ENCODE measurements at regions not wholly inside any gene's neighbourhood (a gene's known extent, or its start where the extent isn't known, plus 50 kb on each side); places are given as distances from the start of the nearest gene placed in this dataset.

DNA sequence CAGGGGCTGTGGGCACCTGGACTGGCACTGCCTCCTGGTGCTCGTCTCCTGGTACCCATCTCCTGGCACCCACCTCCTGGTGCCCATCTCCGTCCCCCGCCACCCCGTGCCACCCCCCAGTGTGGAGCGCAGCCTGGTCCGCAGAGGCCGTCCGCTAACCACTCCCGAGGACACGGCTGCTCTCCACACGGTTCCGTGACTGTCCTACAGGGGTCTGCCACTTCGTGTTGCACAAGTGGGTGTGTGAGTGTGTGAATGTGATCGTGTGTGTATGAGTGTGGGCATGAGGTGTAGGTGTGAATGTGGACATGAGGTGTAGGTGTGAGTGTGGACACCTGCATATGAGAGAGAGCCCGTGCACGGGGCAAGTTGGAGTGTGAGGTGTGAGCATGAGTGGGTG, 119.4 kb upstream of the HS6ST1 start:
- Histone ChIP-seq H3K27ac (ENCODE audit: low read depth in 1 of 2, low read length in 2 of 2) (no peak overlapping the region), H3K4me1 (ENCODE audit: control insufficient read depth in 4 of 4, insufficient read depth in 4 of 4, low read length in 3 of 4) (peaks cover 5 to 13% (median 8%) of the 10 kb centered on the region in 4 donors), H3K36me3 (ENCODE audit: control insufficient read depth in 4 of 4, insufficient read depth in 3 of 4, low read depth in 1 of 4, low read length in 3 of 4) (no peaks in the 10 kb centered on the region), H3K27me3 (ENCODE audit: control insufficient read depth in 4 of 4, insufficient read depth in 4 of 4, low read length in 3 of 4) (no peaks in the 10 kb centered on the region), H3K4me3 (ENCODE audit: low read depth in 1 of 3, low read length in 3 of 3) (no peak overlapping the region), H3K9ac (ENCODE audit: low read depth in 1 of 2, low read length in 2 of 2) (no peak overlapping the region), H3K9me3 (ENCODE audit: control insufficient read depth in 4 of 4, low read length in 3 of 4) (no peaks in the 10 kb centered on the region)
- TF ChIP-seq, protein P1, sequence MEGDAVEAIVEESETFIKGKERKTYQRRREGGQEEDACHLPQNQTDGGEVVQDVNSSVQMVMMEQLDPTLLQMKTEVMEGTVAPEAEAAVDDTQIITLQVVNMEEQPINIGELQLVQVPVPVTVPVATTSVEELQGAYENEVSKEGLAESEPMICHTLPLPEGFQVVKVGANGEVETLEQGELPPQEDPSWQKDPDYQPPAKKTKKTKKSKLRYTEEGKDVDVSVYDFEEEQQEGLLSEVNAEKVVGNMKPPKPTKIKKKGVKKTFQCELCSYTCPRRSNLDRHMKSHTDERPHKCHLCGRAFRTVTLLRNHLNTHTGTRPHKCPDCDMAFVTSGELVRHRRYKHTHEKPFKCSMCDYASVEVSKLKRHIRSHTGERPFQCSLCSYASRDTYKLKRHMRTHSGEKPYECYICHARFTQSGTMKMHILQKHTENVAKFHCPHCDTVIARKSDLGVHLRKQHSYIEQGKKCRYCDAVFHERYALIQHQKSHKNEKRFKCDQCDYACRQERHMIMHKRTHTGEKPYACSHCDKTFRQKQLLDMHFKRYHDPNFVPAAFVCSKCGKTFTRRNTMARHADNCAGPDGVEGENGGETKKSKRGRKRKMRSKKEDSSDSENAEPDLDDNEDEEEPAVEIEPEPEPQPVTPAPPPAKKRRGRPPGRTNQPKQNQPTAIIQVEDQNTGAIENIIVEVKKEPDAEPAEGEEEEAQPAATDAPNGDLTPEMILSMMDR (IDR thresholded peaks at IDR 0.05; ENCODE audit: low read depth, low read length, missing input control) = no peak
- TF ChIP-seq RXRA (IDR thresholded peaks at IDR 0.05) (no peak), YY1 (IDR thresholded peaks at IDR 0.05) (no peak), TAF1 (conservative IDR thresholded peaks at IDR 0.05) (no peak), FOXA2 (IDR thresholded peaks at IDR 0.05) (no peak)
- TF ChIP-seq, protein P2, sequence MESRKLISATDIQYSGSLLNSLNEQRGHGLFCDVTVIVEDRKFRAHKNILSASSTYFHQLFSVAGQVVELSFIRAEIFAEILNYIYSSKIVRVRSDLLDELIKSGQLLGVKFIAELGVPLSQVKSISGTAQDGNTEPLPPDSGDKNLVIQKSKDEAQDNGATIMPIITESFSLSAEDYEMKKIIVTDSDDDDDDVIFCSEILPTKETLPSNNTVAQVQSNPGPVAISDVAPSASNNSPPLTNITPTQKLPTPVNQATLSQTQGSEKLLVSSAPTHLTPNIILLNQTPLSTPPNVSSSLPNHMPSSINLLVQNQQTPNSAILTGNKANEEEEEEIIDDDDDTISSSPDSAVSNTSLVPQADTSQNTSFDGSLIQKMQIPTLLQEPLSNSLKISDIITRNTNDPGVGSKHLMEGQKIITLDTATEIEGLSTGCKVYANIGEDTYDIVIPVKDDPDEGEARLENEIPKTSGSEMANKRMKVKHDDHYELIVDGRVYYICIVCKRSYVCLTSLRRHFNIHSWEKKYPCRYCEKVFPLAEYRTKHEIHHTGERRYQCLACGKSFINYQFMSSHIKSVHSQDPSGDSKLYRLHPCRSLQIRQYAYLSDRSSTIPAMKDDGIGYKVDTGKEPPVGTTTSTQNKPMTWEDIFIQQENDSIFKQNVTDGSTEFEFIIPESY (IDR thresholded peaks at IDR 0.05) = no peak
- TF ChIP-seq, protein P3, sequence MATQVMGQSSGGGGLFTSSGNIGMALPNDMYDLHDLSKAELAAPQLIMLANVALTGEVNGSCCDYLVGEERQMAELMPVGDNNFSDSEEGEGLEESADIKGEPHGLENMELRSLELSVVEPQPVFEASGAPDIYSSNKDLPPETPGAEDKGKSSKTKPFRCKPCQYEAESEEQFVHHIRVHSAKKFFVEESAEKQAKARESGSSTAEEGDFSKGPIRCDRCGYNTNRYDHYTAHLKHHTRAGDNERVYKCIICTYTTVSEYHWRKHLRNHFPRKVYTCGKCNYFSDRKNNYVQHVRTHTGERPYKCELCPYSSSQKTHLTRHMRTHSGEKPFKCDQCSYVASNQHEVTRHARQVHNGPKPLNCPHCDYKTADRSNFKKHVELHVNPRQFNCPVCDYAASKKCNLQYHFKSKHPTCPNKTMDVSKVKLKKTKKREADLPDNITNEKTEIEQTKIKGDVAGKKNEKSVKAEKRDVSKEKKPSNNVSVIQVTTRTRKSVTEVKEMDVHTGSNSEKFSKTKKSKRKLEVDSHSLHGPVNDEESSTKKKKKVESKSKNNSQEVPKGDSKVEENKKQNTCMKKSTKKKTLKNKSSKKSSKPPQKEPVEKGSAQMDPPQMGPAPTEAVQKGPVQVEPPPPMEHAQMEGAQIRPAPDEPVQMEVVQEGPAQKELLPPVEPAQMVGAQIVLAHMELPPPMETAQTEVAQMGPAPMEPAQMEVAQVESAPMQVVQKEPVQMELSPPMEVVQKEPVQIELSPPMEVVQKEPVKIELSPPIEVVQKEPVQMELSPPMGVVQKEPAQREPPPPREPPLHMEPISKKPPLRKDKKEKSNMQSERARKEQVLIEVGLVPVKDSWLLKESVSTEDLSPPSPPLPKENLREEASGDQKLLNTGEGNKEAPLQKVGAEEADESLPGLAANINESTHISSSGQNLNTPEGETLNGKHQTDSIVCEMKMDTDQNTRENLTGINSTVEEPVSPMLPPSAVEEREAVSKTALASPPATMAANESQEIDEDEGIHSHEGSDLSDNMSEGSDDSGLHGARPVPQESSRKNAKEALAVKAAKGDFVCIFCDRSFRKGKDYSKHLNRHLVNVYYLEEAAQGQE (IDR thresholded peaks at IDR 0.05) = no peak
- 93% methylated on average over 16 of the region's 16 CpGs for WGBS
- DNase-seq (ENCODE audit: low spot score) = peak; percentile 20

DNA sequence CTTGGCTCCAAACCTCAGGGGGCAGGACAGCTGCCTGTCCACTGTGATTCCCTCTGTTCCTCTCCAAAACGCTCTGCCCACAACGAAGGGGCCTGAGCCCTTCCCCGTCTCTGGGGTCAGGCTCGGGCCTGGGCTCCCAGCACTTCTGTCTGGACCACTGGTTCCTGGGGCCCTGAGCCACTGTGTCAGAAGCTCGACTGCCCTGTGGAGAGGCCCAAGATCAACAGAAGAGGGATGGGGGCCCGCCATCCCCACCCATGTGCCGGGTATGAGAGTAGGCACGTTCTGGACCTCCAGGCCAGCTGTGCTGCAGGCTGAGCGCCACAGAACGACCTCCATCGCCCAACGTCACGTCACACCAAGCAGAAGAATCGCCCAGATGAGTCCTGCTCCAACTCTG, 119.9 kb upstream of the HS6ST1 start:
- H3K27ac ChIP-seq (ENCODE audit: low read depth in 1 of 2, low read length in 2 of 2) = no peak overlapping the region
- peaks cover 5 to 13% (median 8%) of the 10 kb centered on the region in 4 donors for H3K4me1 ChIP-seq (ENCODE audit: control insufficient read depth in 4 of 4, insufficient read depth in 4 of 4, low read length in 3 of 4)
- no peaks in the 10 kb centered on the region for H3K36me3 ChIP-seq (ENCODE audit: control insufficient read depth in 4 of 4, insufficient read depth in 3 of 4, low read depth in 1 of 4, low read length in 3 of 4)
- DNase-seq (ENCODE audit: low spot score) = peak; percentile 26
- no peaks in the 10 kb centered on the region for H3K9me3 ChIP-seq (ENCODE audit: control insufficient read depth in 4 of 4, low read length in 3 of 4)
- H3K4me3 ChIP-seq (ENCODE audit: low read depth in 1 of 3, low read length in 3 of 3) = no peak overlapping the region
- WGBS = 90% methylated on average over 14 of the region's 14 CpGs
- no peak for TF ChIP-seq TAF1 (conservative IDR thresholded peaks at IDR 0.05)
- no peak for TF ChIP-seq HNF4G (IDR thresholded peaks at IDR 0.05)
- H3K27me3 ChIP-seq (ENCODE audit: control insufficient read depth in 4 of 4, insufficient read depth in 4 of 4, low read length in 3 of 4) = no peaks in the 10 kb centered on the region
- H3K9ac ChIP-seq (ENCODE audit: low read depth in 1 of 2, low read length in 2 of 2) = no peak overlapping the region

DNA sequence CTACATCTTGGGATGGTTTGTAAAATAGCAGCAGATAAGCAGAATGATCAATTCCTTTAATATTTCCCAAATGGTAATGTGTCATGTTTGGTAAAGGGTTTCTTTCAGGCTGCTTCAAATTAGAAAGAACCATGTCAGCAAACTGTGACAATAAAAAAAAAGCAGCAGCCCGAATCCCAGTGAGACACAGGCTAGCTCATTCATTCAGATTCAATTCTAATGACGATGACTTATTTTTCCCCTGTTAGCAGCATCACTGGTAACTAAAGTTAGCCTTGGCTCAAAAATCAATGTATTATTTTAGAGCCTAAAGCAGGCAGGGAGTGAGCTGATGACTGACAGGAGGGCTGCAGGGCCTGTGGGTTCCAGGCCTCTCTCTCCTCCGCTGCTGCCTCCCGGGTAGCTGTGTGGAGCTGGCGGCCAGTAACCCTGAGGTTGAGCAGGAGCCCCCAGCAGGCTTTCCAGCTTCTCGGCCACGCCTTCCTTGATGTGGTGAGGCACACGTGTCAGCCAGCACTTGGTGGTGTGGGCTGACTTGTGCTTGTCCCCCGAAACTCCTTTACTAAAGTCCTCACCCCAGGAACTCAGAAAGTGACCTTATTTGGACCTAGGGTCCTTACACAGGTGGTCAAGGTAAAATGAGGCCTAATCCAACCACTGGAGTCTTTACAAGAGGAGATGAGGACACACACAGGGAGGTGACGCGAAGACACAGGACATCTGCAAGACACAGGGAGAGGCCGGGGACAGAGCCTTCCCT, 120.5 kb upstream of the HS6ST1 start:
- H3K9ac ChIP-seq (ENCODE audit: low read depth in 1 of 2, low read length in 2 of 2) = no peak overlapping the region
- H3K27ac ChIP-seq (ENCODE audit: low read depth in 1 of 2, low read length in 2 of 2) = no peak overlapping the region
- TF ChIP-seq FOXA1 (IDR thresholded peaks at IDR 0.05) (no peak), HNF4G (IDR thresholded peaks at IDR 0.05) (no peak)
- TF ChIP-seq, protein P4, sequence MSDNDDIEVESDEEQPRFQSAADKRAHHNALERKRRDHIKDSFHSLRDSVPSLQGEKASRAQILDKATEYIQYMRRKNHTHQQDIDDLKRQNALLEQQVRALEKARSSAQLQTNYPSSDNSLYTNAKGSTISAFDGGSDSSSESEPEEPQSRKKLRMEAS (IDR thresholded peaks at IDR 0.05) = no peak
- 92% methylated on average over 12 of the region's 12 CpGs for whole genome bisulfite sequencing
- H3K36me3 ChIP-seq (ENCODE audit: control insufficient read depth in 4 of 4, insufficient read depth in 3 of 4, low read depth in 1 of 4, low read length in 3 of 4) = no peaks in the 10 kb centered on the region
- H3K4me1 ChIP-seq (ENCODE audit: control insufficient read depth in 4 of 4, insufficient read depth in 4 of 4, low read length in 3 of 4) = peaks cover 5 to 13% (median 8%) of the 10 kb centered on the region in 4 donors
- no peak overlapping the region for H3K4me3 ChIP-seq (ENCODE audit: low read depth in 1 of 3, low read length in 3 of 3)
- H3K9me3 ChIP-seq (ENCODE audit: control insufficient read depth in 4 of 4, low read length in 3 of 4) = no peaks in the 10 kb centered on the region
- no peaks in the 10 kb centered on the region for H3K27me3 ChIP-seq (ENCODE audit: control insufficient read depth in 4 of 4, insufficient read depth in 4 of 4, low read length in 3 of 4)
- no peak for DNase-seq (ENCODE audit: low spot score)

Measured in liver (tissue), 8 donors.